A549 (cell line): ENCODE measurements at regions not wholly inside any gene's neighbourhood (a gene's known extent, or its start where the extent isn't known, plus 50 kb on each side); places are given as distances from the start of the nearest gene placed in this dataset.

Experiments
- ATAC-seq, 2 experiments: fragments of 200-7000 bp in 1 of 2; fragments of >200 bp in 1 of 2; cut with Nextera tagmentation in 1 of 2; cut with Tn5 transposase in 1 of 2; 3 replicates each; pipeline versions ENCODE4 v1.8.0 to v1.9.1; 2018 to 2020; ENCODE audit warnings: mild to moderate bottlenecking in 1 of 2, moderate library complexity in 1 of 2
- CTCF ChIA-PET: fragments of 300-600 bp; sonication (Branson Sonifier 250); formaldehyde crosslinking; extraction: SDS; loops from one replicate; lab custom pipeline; 2021; ENCODE audit warnings: antibody characterized with exemption, inconsistent platforms; lab: Yijun Ruan, JAX
- POLR2A ChIA-PET: fragments of 350-600 bp; formaldehyde crosslinking; extraction: SDS; loops from one replicate; lab custom pipeline; 2021; ENCODE audit warnings: antibody characterized with exemption, inconsistent platforms; lab: Yijun Ruan, JAX
- DNase-seq, 2 experiments: peaks; one replicate each; pipeline versions ENCODE4 v3.0.0 to v3.0.0-alpha.2; 2011 to 2016; ENCODE audit warnings: low read depth in 1 of 2, low spot score in 1 of 2
- FAIRE-seq: peaks from 2 replicates; lab custom pipeline; 2011; peaks lifted over from hg19 to GRCh38; lab: Jason Lieb, UNC
- H3K27ac ChIP-seq, 2 experiments: fragments of >200 bp; sonication (Bioruptor Twin); formaldehyde crosslinking; 3 replicates each; pipeline ENCODE4 v1.5.1; 2016 to 2017
- H3K4me1 ChIP-seq: fragments of >200 bp; sonication (Bioruptor Twin); formaldehyde crosslinking; 3 replicates; pipeline ENCODE4 v1.6.1; 2016
- H3K4me2 ChIP-seq: fragments of >200 bp; sonication (Bioruptor Twin); formaldehyde crosslinking; 3 replicates; pipeline ENCODE4 v1.6.1; 2016
- H3K4me3 ChIP-seq: fragments of >200 bp; sonication (Bioruptor Twin); formaldehyde crosslinking; 3 replicates; pipeline ENCODE4 v1.5.1; 2016
- H3K9me3 ChIP-seq: fragments of >200 bp; sonication (Bioruptor Twin); formaldehyde crosslinking; 3 replicates; pipeline ENCODE4 v1.6.1; 2016
- BHLHE40 ChIP-seq: IDR thresholded peaks from 2 replicates; pipeline ENCODE4 v1.6.1; 2012; ENCODE audit warnings: low read depth, low read length, inconsistent platforms
- CBX2 ChIP-seq: fragments of 200-600 bp; sonication (generic); IDR thresholded peaks from 2 replicates; pipeline ENCODE4 v1.6.1; 2016; ENCODE audit warnings: low read depth, mild to moderate bottlenecking, borderline replicate concordance
- CBX8 ChIP-seq: fragments of 200-600 bp; sonication (generic); IDR thresholded peaks from 2 replicates; pipeline ENCODE4 v1.6.1; 2016
- CEBPB ChIP-seq, 2 experiments: fragments of >200 bp in 1 of 2; sonication (Bioruptor Twin) in 1 of 2; formaldehyde crosslinking in 1 of 2; IDR thresholded peaks; 2 replicates each; pipeline ENCODE4 v1.6.1; 2012 to 2016
- CTCF ChIP-seq: fragments of >200 bp; sonication (Bioruptor Twin); formaldehyde crosslinking; IDR thresholded peaks from 3 replicates; pipeline ENCODE4 v1.5.1; 2016
- EHMT2 ChIP-seq: fragments of 200-600 bp; sonication (generic); IDR thresholded peaks from 2 replicates; pipeline ENCODE4 v1.6.1; 2016; ENCODE audit warnings: antibody characterized with exemption, low read depth, mild to moderate bottlenecking, moderate library complexity
- EP300 ChIP-seq, 2 experiments: fragments of >200 bp; sonication (Bioruptor Twin); formaldehyde crosslinking; IDR thresholded peaks; 2 replicates in 1 of 2; 3 replicates in 1 of 2; pipeline ENCODE4 v1.6.1; 2016 to 2017
- ESRRA ChIP-seq: fragments of 150-350 bp; IDR thresholded peaks from 2 replicates; pipeline ENCODE4 v1.6.1; 2014; ENCODE audit warnings: mild to moderate bottlenecking, low read length, borderline replicate concordance
- FOXS1 ChIP-seq: fragments of 250-450 bp; sonication (Bioruptor Pico); IDR thresholded peaks from 2 replicates; pipeline ENCODE4 v1.5.0; 2020; ENCODE audit warnings: mild to moderate bottlenecking, moderate library complexity
- GATA3 ChIP-seq: IDR thresholded peaks from 2 replicates; pipeline ENCODE4 v1.6.1; 2012; ENCODE audit warnings: borderline replicate concordance
- HES2 ChIP-seq: fragments of >200 bp; sonication (Bioruptor Twin); formaldehyde crosslinking; IDR thresholded peaks from 2 replicates; pipeline ENCODE4 v1.6.1; 2016
- HOXA7 ChIP-seq: fragments of 250-450 bp; sonication (Bioruptor Pico); IDR thresholded peaks from 2 replicates; pipeline ENCODE4 v1.5.0; 2020; ENCODE audit warnings: mild to moderate bottlenecking, moderate library complexity
- HOXB13 ChIP-seq: fragments of 250-450 bp; sonication (Bioruptor Pico); IDR thresholded peaks from 2 replicates; pipeline ENCODE4 v1.5.0; 2020; ENCODE audit warnings: low read depth, mild to moderate bottlenecking, moderate library complexity
- HOXB5 ChIP-seq: fragments of 250-450 bp; sonication (Bioruptor Pico); IDR thresholded peaks from 2 replicates; pipeline ENCODE4 v1.5.0; 2020; ENCODE audit warnings: mild to moderate bottlenecking, moderate library complexity
- JUN ChIP-seq, 2 experiments: fragments of >200 bp; sonication (Bioruptor Twin); formaldehyde crosslinking; IDR thresholded peaks; 2 replicates in 1 of 2; 3 replicates in 1 of 2; pipeline ENCODE4 v1.6.1; 2016 to 2017
- JUNB ChIP-seq: fragments of >200 bp; sonication (Bioruptor Twin); formaldehyde crosslinking; IDR thresholded peaks from 2 replicates; pipeline ENCODE4 v1.6.1; 2016
- KDM5A ChIP-seq: fragments of 200-600 bp; sonication (generic); IDR thresholded peaks from 2 replicates; pipeline ENCODE4 v1.6.1; 2016; ENCODE audit warnings: antibody characterized with exemption, mild to moderate bottlenecking
- MYC ChIP-seq: IDR thresholded peaks from 2 replicates; pipeline ENCODE4 v1.6.1; 2012; ENCODE audit warnings: mild to moderate bottlenecking, inconsistent platforms, low read length, improper control_type of control experiment, borderline replicate concordance
- NPAS2 ChIP-seq: fragments of 250-450 bp; sonication (Bioruptor Pico); IDR thresholded peaks from 2 replicates; pipeline ENCODE4 v1.8.0; 2022; ENCODE audit warnings: mild to moderate bottlenecking, moderate library complexity, borderline replicate concordance
- NR3C1 ChIP-seq: fragments of >200 bp; sonication (Bioruptor Twin); formaldehyde crosslinking; IDR thresholded peaks from 3 replicates; pipeline ENCODE4 v1.6.1; 2017
- POLR2A ChIP-seq: IDR thresholded peaks from 2 replicates; pipeline ENCODE4 v1.6.1; 2012; ENCODE audit warnings: mild to moderate bottlenecking, low read length
- POLR2AphosphoS2 ChIP-seq: conservative IDR thresholded peaks from 2 replicates; pipeline ENCODE4 v1.6.1; 2012; ENCODE audit warnings: low read length, improper control_type of control experiment, inconsistent platforms
- RCOR1 ChIP-seq: fragments of 150-350 bp; IDR thresholded peaks from 2 replicates; pipeline ENCODE4 v1.6.1; 2014; ENCODE audit warnings: antibody characterized with exemption, low read length, low read depth
- RFX5 ChIP-seq: fragments of 450-650 bp; IDR thresholded peaks from 2 replicates; pipeline ENCODE4 v1.7.1; 2014; ENCODE audit warnings: antibody characterized with exemption, mild to moderate bottlenecking, moderate library complexity
- SMC3 ChIP-seq: fragments of >200 bp; sonication (Bioruptor Twin); formaldehyde crosslinking; IDR thresholded peaks from 3 replicates; pipeline ENCODE4 v1.6.1; 2018; ENCODE audit warnings: inconsistent platforms
- TFCP2L1 ChIP-seq: fragments of 250-450 bp; sonication (Bioruptor Pico); IDR thresholded peaks from 2 replicates; pipeline ENCODE4 v1.5.0; 2021; ENCODE audit warnings: mild to moderate bottlenecking
- TP53 ChIP-seq: fragments of 250-450 bp; sonication (Bioruptor Pico); IDR thresholded peaks from 2 replicates; pipeline ENCODE4 v1.5.0; 2021; ENCODE audit warnings: mild to moderate bottlenecking, moderate library complexity
- ZC3H11A ChIP-seq: fragments of 450-650 bp; IDR thresholded peaks from 2 replicates; pipeline ENCODE4 v1.6.1; 2014; ENCODE audit warnings: antibody characterized with exemption, mild to moderate bottlenecking
- ZFP36 ChIP-seq: fragments of 450-650 bp; IDR thresholded peaks from 2 replicates; pipeline ENCODE4 v1.6.1; 2014; ENCODE audit warnings: borderline replicate concordance; ENCODE audit not compliant: partially characterized antibody
- ZSCAN20 ChIP-seq: fragments of 250-450 bp; sonication (Bioruptor Pico); IDR thresholded peaks from 2 replicates; pipeline ENCODE4 v1.8.0; 2022; ENCODE audit warnings: mild to moderate bottlenecking, moderate library complexity
- WGBS: methylation state at CpG from one replicate; pipeline ENCODE4 v1.1.6; 2017; ENCODE audit errors: missing lambda C conversion rate; 5-methylcytosine and 5-hydroxymethylcytosine counted together
- TF ChIP-seq, protein P1 (sequence below): IDR thresholded peaks from 2 replicates; pipeline ENCODE4 v1.6.1; 2012; ENCODE audit warnings: low read depth, borderline replicate concordance
- TF ChIP-seq, protein P2 (sequence below): fragments of 450-650 bp; IDR thresholded peaks from 2 replicates; pipeline ENCODE4 v1.6.1; 2014; ENCODE audit warnings: antibody characterized with exemption
- TF ChIP-seq, protein P3 (sequence below): fragments of 250-450 bp; sonication (Bioruptor Pico); IDR thresholded peaks from 2 replicates; pipeline ENCODE4 v1.5.0; 2020; ENCODE audit warnings: low read depth, mild to moderate bottlenecking, moderate library complexity
- TF ChIP-seq, protein P4 (sequence below): fragments of 250-450 bp; sonication (Bioruptor Pico); IDR thresholded peaks from 2 replicates; pipeline ENCODE4 v1.5.0; 2021; ENCODE audit warnings: mild to moderate bottlenecking, moderate library complexity, borderline replicate concordance

DNA sequence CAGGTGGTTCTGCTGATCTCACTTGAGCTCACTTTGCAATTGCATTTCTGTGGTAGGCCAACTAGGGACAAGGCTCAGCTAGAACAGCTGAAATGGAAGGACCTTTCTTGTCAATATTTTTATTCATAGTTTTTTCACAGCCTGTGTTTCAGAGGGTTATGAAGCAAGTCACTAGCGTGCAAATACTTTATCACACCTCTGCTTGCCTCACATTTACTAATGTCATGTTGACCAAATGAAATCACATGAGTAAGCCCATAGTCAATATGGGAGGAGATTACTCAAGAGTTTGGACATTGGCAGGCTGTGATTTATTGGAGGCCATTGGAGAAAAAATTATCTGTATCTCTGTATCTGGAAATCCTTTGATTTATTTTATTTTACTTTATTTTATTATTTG, 628.3 kb upstream of the EPHA5 start:
- TF ChIP-seq HOXB5 (CRISPR knock-in tag) = no peak
- no peak for TF ChIP-seq HOXA7 (CRISPR knock-in tag)
- TF ChIP-seq RCOR1 = no peak
- no peak for TF ChIP-seq POLR2A
- no peak for TF ChIP-seq CTCF
- no peak for TF ChIP-seq EHMT2
- no peak for TF ChIP-seq CBX8
- no peak for TF ChIP-seq NR3C1
- no peak for TF ChIP-seq JUN (IDR thresholded peaks at IDR 0.05)
- TF ChIP-seq TP53 (CRISPR knock-in tag) = no peak
- TF ChIP-seq, protein P1, sequence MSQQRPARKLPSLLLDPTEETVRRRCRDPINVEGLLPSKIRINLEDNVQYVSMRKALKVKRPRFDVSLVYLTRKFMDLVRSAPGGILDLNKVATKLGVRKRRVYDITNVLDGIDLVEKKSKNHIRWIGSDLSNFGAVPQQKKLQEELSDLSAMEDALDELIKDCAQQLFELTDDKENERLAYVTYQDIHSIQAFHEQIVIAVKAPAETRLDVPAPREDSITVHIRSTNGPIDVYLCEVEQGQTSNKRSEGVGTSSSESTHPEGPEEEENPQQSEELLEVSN = no peak
- no peak for TF ChIP-seq KDM5A
- TF ChIP-seq FOXS1 (CRISPR knock-in tag) = no peak
- no peak for TF ChIP-seq MYC
- no peak for TF ChIP-seq POLR2AphosphoS2
- TF ChIP-seq, protein P2, sequence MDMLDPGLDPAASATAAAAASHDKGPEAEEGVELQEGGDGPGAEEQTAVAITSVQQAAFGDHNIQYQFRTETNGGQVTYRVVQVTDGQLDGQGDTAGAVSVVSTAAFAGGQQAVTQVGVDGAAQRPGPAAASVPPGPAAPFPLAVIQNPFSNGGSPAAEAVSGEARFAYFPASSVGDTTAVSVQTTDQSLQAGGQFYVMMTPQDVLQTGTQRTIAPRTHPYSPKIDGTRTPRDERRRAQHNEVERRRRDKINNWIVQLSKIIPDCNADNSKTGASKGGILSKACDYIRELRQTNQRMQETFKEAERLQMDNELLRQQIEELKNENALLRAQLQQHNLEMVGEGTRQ = no peak
- TF ChIP-seq JUNB = no peak
- TF ChIP-seq CBX2 = no peak
- TF ChIP-seq BHLHE40 = no peak
- FAIRE-seq (no peak), DNase-seq (no peak), ATAC-seq (no peak)
- H3K4me2 ChIP-seq = no peak overlapping the region
- no peaks in the 10 kb centered on the region for H3K4me1 ChIP-seq
- no peaks in the 10 kb centered on the region for H3K9me3 ChIP-seq
- WGBS = 78% methylated on average over 1 of the region's 1 CpG
- no peak overlapping the region for H3K4me3 ChIP-seq
- CTCF ChIA-PET = no interaction called here
- POLR2A ChIA-PET = no interaction called here
- no peak overlapping the region for H3K27ac ChIP-seq

DNA sequence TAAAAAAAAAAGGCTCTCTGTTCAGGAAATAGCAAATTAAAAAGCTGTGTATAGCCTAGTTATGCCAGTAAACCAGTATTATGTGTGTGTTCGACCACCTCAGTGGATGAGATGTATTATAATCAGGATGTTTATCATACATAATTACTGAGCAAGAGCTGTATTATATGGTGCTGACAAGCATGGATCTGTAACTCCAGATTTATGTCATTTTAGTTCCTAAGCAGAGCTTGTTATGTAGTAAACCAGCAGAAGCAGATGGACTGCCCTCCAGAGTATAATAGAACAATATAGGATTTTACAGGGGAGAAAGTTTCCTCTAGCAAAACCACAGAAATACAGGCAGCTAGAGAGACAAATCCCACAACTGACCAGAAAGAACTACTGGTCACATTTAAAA, 627.4 kb upstream of the EPHA5 start:
- no peaks in the 10 kb centered on the region for H3K4me1 ChIP-seq
- no peak overlapping the region for H3K27ac ChIP-seq
- ChIA-PET POLR2A (interaction anchor here (0.7 kb wide), 1 partner anchor 935 kb away, joined by 3 read pairs; no protein-coding TSS in a partner anchor), CTCF (interaction anchor here (0.9 kb wide), 1 partner anchor 10 kb away, joined by 3 read pairs; no protein-coding TSS in a partner anchor)
- WGBS = 58% methylated on average over 1 of the region's 1 CpG
- H3K4me3 ChIP-seq = no peak overlapping the region
- TF ChIP-seq NPAS2 (CRISPR knock-in tag) = no peak
- no peak for ATAC-seq
- H3K9me3 ChIP-seq = no peaks in the 10 kb centered on the region
- no peak overlapping the region for H3K4me2 ChIP-seq
- FAIRE-seq = no peak
- DNase-seq = no peak

GRCh38 chr4:66294638-66295037, 624.3 kb upstream of the EPHA5 start:
- WGBS = 91% methylated on average over 5 of the region's 5 CpGs
- no peak for ATAC-seq
- TF ChIP-seq CEBPB (IDR thresholded peaks at IDR 0.05) (no peak), SMC3 (no peak), HOXB13 (CRISPR knock-in tag) (no peak), ZSCAN20 (no peak), ZC3H11A (no peak), ZFP36 (no peak), GATA3 (no peak), RFX5 (no peak), HES2 (no peak), ESRRA (no peak), EP300 (IDR thresholded peaks at IDR 0.05) (no peak), TFCP2L1 (no peak), EHMT2 (no peak)
- TF ChIP-seq, protein P3, sequence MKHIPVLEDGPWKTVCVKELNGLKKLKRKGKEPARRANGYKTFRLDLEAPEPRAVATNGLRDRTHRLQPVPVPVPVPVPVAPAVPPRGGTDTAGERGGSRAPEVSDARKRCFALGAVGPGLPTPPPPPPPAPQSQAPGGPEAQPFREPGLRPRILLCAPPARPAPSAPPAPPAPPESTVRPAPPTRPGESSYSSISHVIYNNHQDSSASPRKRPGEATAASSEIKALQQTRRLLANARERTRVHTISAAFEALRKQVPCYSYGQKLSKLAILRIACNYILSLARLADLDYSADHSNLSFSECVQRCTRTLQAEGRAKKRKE (CRISPR knock-in tag) = no peak
- TF ChIP-seq, protein P4, sequence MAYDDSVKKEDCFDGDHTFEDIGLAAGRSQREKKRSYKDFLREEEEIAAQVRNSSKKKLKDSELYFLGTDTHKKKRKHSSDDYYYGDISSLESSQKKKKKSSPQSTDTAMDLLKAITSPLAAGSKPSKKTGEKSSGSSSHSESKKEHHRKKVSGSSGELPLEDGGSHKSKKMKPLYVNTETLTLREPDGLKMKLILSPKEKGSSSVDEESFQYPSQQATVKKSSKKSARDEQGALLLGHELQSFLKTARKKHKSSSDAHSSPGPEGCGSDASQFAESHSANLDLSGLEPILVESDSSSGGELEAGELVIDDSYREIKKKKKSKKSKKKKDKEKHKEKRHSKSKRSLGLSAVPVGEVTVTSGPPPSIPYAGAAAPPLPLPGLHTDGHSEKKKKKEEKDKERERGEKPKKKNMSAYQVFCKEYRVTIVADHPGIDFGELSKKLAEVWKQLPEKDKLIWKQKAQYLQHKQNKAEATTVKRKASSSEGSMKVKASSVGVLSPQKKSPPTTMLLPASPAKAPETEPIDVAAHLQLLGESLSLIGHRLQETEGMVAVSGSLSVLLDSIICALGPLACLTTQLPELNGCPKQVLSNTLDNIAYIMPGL = no peak

More at GRCh38 chr4:66294638-66295037, 624.3 kb upstream of the EPHA5 start:
- Histone ChIP-seq H3K27ac (no peak overlapping the region), H3K4me1 (no peaks in the 10 kb centered on the region), H3K9me3 (no peaks in the 10 kb centered on the region), H3K4me3 (no peak overlapping the region), H3K4me2 (no peak overlapping the region)
- FAIRE-seq (no peak), DNase-seq (no peak)
- POLR2A ChIA-PET = no interaction called here
- CTCF ChIA-PET = no interaction called here
